Pancreas (tissue), 10 donors: ENCODE measurements at regions not wholly inside any gene's neighbourhood (a gene's known extent, or its start where the extent isn't known, plus 50 kb on each side); places are given as distances from the start of the nearest gene placed in this dataset.

Experiments used
- ATAC-seq, 4 donors: fragments of 200-7000 bp; cut with Tn5 transposase; one replicate each; pipeline versions ENCODE4 v1.8.0 to v1.9.1; 2020; ENCODE audit warnings: mild to moderate bottlenecking in 4 of 4, moderate library complexity in 4 of 4
- DNase-seq, 6 donors: peaks; one replicate each; pipeline ENCODE4 v3.0.0-alpha.2; 2020
- FAIRE-seq: peaks from 2 replicates; lab custom pipeline; 2012; peaks lifted over from hg19 to GRCh38; lab: Jason Lieb, UNC
- H3K27ac ChIP-seq, 4 donors: fragments of 200-600 bp; sonication (generic); 1 replicate in 3 of 4; 2 replicates in 1 of 4; pipeline versions ENCODE4 v1.5.0 to v1.8.0; 2020
- H3K27me3 ChIP-seq, 4 donors: fragments of 200-600 bp; one replicate each; pipeline ENCODE4 v1.8.0; 2021
- H3K36me3 ChIP-seq, 3 donors: fragments of 200-600 bp; sonication (generic) in 1 of 3; one replicate each; pipeline versions ENCODE4 v1.5.0 to v1.8.0; 2020 to 2021
- H3K4me1 ChIP-seq, 3 donors: fragments of 200-600 bp; one replicate each; pipeline ENCODE4 v1.8.0; 2021
- H3K4me3 ChIP-seq, 4 donors: fragments of 200-600 bp; sonication (generic) in 2 of 4; one replicate each; pipeline versions ENCODE4 v1.5.0 to v1.8.0; 2020 to 2021
- H3K9me3 ChIP-seq, 4 donors: fragments of 200-600 bp; one replicate each; pipeline ENCODE4 v1.8.0; 2021
- WGBS, 2 donors: extraction: QIAGEN DNeasy Blood & Tissue Kit; methylation state at CpG; one replicate each; pipeline ENCODE4 v1.1.7; 2013; 5-methylcytosine and 5-hydroxymethylcytosine counted together
- intact Hi-C, 3 donors: fragments of 100-400 bp; cut with DNase I; formaldehyde crosslinking; loops; one replicate each; pipeline versions ENCODE4 v1.11.1 to v1.14.2; 2022
- TF ChIP-seq, protein P1 (sequence below), 4 donors: fragments of 200-600 bp; sonication (generic) in 3 of 4; IDR thresholded peaks; one replicate each; pipeline versions ENCODE4 v1.5.0 to v1.8.0; 2021; ENCODE audit warnings: antibody characterized with exemption in 4 of 4
- donor health status: healthy with polysubstance abuse.
- donor health status: DM: no; HTN: no; CAD: no; lungs with moderate emphysema.
- donor health status: DM: no; HTN: no; CAD: no.
- donor health status: control.
- donor health status: control.
- donor health status: Bipolar disorder and iron deficiency.
- donor health status: DM: yes; HTN: yes; CAD: no.
- donor health status: DM: no; HTN: no; CAD: no.
- donor health status: DM: no; HTN: no; CAD: no.
- donor health status: DM: yes; HTN: yes; CAD: no.

DNA sequence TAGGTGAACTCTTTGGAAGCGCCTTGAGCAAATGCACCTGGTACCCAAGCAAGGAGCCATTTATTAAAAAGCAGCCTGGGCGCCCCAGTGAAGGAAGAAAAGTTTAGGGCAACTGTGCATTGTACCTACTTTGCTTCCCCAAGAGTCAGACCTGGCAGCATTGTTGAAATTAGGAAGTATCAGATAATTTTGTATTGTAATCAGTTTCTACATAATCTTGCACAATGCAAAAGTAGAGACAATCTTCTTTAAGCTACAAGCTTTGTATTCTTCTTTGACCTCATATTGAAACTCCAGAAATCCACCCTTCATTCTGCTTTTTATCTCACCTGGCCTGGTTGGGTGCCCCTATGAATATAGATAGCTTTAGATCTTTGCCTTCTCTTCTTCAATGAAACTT, 490.8 kb downstream of the RASEF start:
- Histone ChIP-seq H3K27ac (no peak overlapping the region), H3K36me3 (no peaks in the 10 kb centered on the region), H3K9me3 (no peaks in the 10 kb centered on the region), H3K4me1 (no peaks in the 10 kb centered on the region), H3K27me3 (no peaks in the 10 kb centered on the region), H3K4me3 (no peak overlapping the region)
- ATAC-seq (no peak), FAIRE-seq (no peak), DNase-seq (no peak)
- TF ChIP-seq, protein P1, sequence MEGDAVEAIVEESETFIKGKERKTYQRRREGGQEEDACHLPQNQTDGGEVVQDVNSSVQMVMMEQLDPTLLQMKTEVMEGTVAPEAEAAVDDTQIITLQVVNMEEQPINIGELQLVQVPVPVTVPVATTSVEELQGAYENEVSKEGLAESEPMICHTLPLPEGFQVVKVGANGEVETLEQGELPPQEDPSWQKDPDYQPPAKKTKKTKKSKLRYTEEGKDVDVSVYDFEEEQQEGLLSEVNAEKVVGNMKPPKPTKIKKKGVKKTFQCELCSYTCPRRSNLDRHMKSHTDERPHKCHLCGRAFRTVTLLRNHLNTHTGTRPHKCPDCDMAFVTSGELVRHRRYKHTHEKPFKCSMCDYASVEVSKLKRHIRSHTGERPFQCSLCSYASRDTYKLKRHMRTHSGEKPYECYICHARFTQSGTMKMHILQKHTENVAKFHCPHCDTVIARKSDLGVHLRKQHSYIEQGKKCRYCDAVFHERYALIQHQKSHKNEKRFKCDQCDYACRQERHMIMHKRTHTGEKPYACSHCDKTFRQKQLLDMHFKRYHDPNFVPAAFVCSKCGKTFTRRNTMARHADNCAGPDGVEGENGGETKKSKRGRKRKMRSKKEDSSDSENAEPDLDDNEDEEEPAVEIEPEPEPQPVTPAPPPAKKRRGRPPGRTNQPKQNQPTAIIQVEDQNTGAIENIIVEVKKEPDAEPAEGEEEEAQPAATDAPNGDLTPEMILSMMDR (IDR thresholded peaks at IDR 0.05), result no peak
- 85 to 88% methylated on average over 2 of the region's 2 CpGs for WGBS, 2 donors
- intact Hi-C loops, result no loop called here

DNA sequence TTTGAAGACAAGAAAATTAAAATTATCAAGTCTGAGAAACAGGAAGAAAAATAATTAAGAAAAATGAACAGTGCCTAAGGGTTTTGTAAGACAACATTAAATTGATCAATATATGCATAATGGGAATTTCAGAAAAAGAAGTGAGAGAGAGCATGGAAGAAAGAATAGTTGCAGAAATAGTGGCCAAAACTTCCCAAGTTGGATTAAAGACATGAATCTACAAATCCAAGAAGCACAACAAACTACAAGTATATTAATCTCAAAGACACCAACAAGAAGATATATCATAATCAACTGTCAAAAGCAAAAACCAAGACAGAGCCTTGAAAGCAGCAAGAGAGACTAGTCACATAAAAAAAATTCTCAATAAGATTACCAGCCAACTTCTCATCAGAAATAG, 488.0 kb downstream of the RASEF start:
- Histone ChIP-seq H3K27ac (no peak overlapping the region), H3K9me3 (no peaks in the 10 kb centered on the region), H3K36me3 (no peaks in the 10 kb centered on the region), H3K27me3 (no peaks in the 10 kb centered on the region), H3K4me3 (no peak overlapping the region), H3K4me1 (no peaks in the 10 kb centered on the region)
- TF ChIP-seq, protein P1 (IDR thresholded peaks at IDR 0.05), result no peak
- DNase-seq (no peak), ATAC-seq (no peak), FAIRE-seq (no peak)
- intact Hi-C loops, result no loop called here

DNA sequence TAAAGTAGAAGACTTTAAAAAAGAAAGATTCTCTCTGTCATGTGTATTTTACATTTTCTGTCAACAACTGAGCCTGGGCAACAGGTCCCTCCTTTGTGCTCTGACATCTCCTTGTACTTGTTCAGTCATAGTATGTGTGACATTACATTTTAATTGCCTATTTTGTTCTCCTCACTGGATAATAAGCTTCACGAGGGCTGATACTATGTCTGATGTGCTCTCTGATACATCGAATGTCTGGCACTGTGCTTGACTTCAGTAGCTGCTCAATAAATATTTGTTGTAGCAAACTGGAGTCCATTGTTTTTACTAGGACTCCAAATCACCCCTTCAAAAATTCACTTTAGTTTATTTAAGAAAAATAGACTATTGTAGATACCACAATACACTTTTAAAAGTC, 482.0 kb downstream of the RASEF start:
- WGBS, 2 donors, result 30 to 41% methylated on average over 2 of the region's 2 CpGs
- DNase-seq (no peak), FAIRE-seq (no peak), ATAC-seq (peak in 1 of 4 donors; percentile 3)
- H3K9me3 ChIP-seq, result no peaks in the 10 kb centered on the region
- peaks cover 12 to 32% (median 14%) of the 10 kb centered on the region in 3 donors for H3K4me1 ChIP-seq
- intact Hi-C loops, result no loop called here
- TF ChIP-seq, protein P1 (IDR thresholded peaks at IDR 0.05), result no peak
- no peak overlapping the region for H3K4me3 ChIP-seq
- H3K27me3 ChIP-seq, result no peaks in the 10 kb centered on the region
- H3K36me3 ChIP-seq, result no peaks in the 10 kb centered on the region
- H3K27ac ChIP-seq, result peak overlapping the region in 2 of 4 donors; percentile 46 to 61

DNA sequence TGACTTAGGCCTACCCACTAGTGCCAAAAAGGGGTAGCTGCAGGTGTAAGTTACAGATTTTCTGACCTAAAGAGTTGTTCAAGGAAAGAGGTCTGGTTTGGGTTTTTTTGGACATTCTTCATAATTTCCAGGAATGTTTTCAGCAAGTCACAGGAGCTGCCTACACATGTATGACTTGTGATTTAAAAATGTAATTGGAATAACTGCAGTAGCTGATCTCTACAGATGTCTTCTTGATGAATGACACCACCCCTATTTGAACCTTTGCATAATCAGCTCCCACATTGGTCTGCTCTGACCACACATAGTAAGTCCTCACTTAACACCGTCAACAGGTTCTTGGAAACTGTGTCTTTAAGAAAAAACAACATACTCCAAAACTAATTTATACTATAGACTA, 481.4 kb downstream of the RASEF start:
- WGBS, 2 donors, result 93 to 95% methylated on average over 1 of the region's 1 CpG
- peak overlapping the region in 2 of 4 donors; percentile 46 to 61 for H3K27ac ChIP-seq

DNA sequence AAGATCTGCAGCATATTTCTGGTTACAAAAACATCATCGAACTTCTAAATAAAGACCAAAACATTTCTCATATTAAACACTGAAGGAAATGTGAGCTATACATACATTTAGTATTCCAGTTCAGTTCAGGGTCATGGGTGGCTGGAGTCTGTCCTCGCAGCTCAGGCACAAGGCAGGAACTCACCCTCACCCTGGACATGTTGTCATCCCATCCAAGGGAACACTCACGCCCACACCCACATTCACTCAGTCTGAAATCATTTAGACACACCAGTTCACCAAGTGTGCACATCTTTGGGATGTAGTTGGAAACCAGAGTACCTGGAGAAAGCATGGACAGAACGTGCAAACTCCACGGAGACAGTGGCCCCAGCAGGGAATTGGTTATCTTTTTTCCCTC, 481.0 kb downstream of the RASEF start:
- WGBS, 2 donors, result 82 to 84% methylated on average over 5 of the region's 5 CpGs
- H3K27me3 ChIP-seq, result no peaks in the 10 kb centered on the region
- no peak for FAIRE-seq
- ATAC-seq, result no peak
- TF ChIP-seq, protein P1 (IDR thresholded peaks at IDR 0.05), result no peak
- no peaks in the 10 kb centered on the region for H3K36me3 ChIP-seq
- DNase-seq, result no peak
- H3K9me3 ChIP-seq, result no peaks in the 10 kb centered on the region
- intact Hi-C loops, result no loop called here
- H3K4me3 ChIP-seq, result no peak overlapping the region
- H3K4me1 ChIP-seq, result peaks cover 12 to 32% (median 14%) of the 10 kb centered on the region in 3 donors
- peak overlapping the region in 2 of 4 donors; percentile 46 to 61 for H3K27ac ChIP-seq

More for the DNA sequence above, 481.4 kb downstream of the RASEF start:
- Histone ChIP-seq H3K27me3 (no peaks in the 10 kb centered on the region), H3K36me3 (no peaks in the 10 kb centered on the region), H3K9me3 (no peaks in the 10 kb centered on the region), H3K4me3 (no peak overlapping the region), H3K4me1 (peaks cover 12 to 32% (median 14%) of the 10 kb centered on the region in 3 donors)
- TF ChIP-seq, protein P1 (IDR thresholded peaks at IDR 0.05), result no peak
- DNase-seq (no peak), FAIRE-seq (no peak), ATAC-seq (no peak)
- intact Hi-C loops, result no loop called here
